ENCODE measurements at regions not wholly inside any gene's neighbourhood (a gene's known extent, or its start where the extent isn't known, plus 50 kb on each side); places are given as distances from the start of the nearest gene placed in this dataset.

DNA sequence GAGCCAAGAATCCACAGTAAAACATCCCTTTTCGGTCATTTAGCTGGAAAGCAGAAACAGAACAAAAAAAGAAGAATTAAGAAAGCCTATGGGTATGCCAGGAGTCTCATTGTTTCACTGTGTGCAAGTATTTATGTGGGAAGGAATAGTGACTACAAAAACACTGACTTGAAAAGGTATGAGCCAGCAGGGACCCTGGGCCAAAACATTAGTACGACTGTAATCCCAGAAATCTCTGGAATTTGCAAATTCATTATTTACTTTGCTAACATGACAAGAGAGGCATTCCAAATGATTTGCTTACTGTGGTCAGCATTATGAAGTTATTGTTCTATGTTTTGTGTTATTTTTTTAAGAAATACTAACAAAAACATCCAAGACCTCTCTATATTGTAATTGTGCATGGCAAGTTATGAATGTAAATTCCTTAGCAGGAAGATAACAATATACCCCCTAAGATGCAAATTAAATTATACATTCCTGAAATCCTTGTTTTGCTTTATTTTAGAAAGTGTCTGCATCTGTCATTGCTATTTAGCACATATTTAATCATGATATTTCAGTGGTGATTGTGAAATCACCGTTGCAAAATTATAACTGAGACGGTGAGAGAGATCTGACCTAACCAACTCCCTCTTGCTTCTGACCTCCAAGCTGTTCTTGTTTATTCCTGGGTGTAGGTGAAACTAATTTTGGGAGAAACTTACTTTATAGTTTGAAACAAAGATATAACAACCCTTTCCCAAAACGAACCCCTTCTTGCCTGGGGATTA lies 299.2 kb downstream of the ZPLD1 start:
- Histone ChIP-seq H3K4me3 (no peak overlapping the region), H3K27me3 (ENCODE audit: control insufficient read depth in 3 of 3, insufficient read depth in 3 of 3, low read length in 2 of 3) (no peaks in the 10 kb centered on the region), H3K27ac (ENCODE audit: low read depth in 1 of 2, low read length in 1 of 2) (no peak overlapping the region), H3K4me1 (ENCODE audit: control insufficient read depth in 5 of 5, insufficient read depth in 5 of 5, low read length in 5 of 5) (peaks cover 0 to 32% (median under 1%) of the 10 kb centered on the region in 5 donors), H3K9ac (ENCODE audit: insufficient read depth in 1 of 2, low read length in 2 of 2) (no peak overlapping the region), H3K9me3 (ENCODE audit: control insufficient read depth in 4 of 4, insufficient read depth in 3 of 4, low read length in 3 of 4) (no peaks in the 10 kb centered on the region), H3K36me3 (ENCODE audit: control insufficient read depth in 4 of 4, insufficient read depth in 4 of 4, low read length in 4 of 4) (no peaks in the 10 kb centered on the region)
- WGBS, 2 donors: 51 to 61% methylated on average over 5 of the region's 5 CpGs
- ATAC-seq (ENCODE audit: insufficient read depth, low FRiP score) (no peak), DNase-seq (peak in 2 of 3 donors; percentile 38 to 47)
- TF ChIP-seq, protein P1, sequence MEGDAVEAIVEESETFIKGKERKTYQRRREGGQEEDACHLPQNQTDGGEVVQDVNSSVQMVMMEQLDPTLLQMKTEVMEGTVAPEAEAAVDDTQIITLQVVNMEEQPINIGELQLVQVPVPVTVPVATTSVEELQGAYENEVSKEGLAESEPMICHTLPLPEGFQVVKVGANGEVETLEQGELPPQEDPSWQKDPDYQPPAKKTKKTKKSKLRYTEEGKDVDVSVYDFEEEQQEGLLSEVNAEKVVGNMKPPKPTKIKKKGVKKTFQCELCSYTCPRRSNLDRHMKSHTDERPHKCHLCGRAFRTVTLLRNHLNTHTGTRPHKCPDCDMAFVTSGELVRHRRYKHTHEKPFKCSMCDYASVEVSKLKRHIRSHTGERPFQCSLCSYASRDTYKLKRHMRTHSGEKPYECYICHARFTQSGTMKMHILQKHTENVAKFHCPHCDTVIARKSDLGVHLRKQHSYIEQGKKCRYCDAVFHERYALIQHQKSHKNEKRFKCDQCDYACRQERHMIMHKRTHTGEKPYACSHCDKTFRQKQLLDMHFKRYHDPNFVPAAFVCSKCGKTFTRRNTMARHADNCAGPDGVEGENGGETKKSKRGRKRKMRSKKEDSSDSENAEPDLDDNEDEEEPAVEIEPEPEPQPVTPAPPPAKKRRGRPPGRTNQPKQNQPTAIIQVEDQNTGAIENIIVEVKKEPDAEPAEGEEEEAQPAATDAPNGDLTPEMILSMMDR (IDR thresholded peaks at IDR 0.05; ENCODE audit: control extremely low read depth, extremely low read depth): no peak

DNA sequence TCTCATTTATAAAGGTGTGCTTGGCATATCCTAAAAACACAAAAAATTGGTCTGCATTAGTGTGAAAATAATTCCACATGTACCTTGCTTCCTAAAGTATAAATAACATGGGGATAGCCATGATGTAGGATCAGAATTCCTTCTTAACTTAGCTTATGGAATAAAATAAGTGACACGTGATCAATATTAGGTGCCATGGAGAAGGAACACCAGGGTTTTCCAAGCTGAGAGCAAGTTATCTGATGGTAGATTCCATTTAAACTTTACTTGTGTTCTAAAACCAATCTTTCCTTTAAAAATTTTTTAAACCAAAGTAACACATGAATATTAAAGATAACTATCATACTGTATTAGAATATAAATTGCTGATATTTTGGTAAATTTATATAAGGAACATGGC lies 300.5 kb downstream of the ZPLD1 start:
- Histone ChIP-seq H3K4me3 (no peak overlapping the region), H3K36me3 (ENCODE audit: control insufficient read depth in 4 of 4, insufficient read depth in 4 of 4, low read length in 4 of 4) (no peaks in the 10 kb centered on the region), H3K9me3 (ENCODE audit: control insufficient read depth in 4 of 4, insufficient read depth in 3 of 4, low read length in 3 of 4) (peaks cover 0 to 2% (median 0%) of the 10 kb centered on the region in 4 donors), H3K27ac (ENCODE audit: low read depth in 1 of 2, low read length in 1 of 2) (no peak overlapping the region), H3K27me3 (ENCODE audit: control insufficient read depth in 3 of 3, insufficient read depth in 3 of 3, low read length in 2 of 3) (no peaks in the 10 kb centered on the region), H3K4me1 (ENCODE audit: control insufficient read depth in 5 of 5, insufficient read depth in 5 of 5, low read length in 5 of 5) (peaks cover 0 to 32% (median 0%) of the 10 kb centered on the region in 5 donors), H3K9ac (ENCODE audit: insufficient read depth in 1 of 2, low read length in 2 of 2) (no peak overlapping the region)
- 83 to 86% methylated on average over 1 of the region's 1 CpG for WGBS, 2 donors
- peak in 2 of 3 donors; percentile 56 to 66 for DNase-seq
- ATAC-seq (ENCODE audit: insufficient read depth, low FRiP score): no peak
- TF ChIP-seq, protein P1 (IDR thresholded peaks at IDR 0.05; ENCODE audit: control extremely low read depth, extremely low read depth): no peak

DNA sequence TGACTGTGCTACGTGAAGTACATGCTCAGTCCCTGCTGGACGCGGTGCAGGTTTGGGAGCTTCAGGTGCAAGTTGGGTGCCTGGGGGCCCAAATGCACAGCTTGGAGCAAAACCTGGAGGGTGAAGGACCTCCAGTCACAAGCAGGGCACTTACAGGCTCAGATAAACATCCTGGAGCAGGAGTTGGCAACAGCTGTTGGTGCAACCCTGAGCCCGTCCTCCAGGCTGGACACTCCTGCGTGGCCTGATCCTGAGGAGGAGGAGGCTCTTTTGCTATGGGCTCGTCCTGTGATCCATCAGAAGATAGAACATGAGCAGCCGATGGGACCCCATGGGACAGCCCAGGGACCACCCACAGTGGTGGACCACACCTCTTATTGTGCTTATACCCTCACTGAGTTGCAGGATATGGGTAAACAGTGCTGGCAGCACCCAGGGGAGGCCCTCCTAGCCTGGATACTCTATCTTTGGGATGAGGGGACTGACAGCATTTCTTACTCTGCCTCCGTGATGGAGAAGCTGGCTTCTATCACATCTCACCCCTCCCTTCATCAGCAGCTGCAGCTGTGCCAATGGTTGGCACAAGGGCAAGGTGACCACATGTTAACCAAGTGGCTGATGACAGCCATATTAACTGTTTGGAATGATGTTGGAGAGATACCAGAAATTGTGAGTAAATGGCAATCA lies 301.6 kb downstream of the ZPLD1 start:
- Histone ChIP-seq H3K9me3 (ENCODE audit: control insufficient read depth in 4 of 4, insufficient read depth in 3 of 4, low read length in 3 of 4) (peaks cover 0 to 4% (median 0%) of the 10 kb centered on the region in 4 donors), H3K4me3 (no peak overlapping the region), H3K36me3 (ENCODE audit: control insufficient read depth in 4 of 4, insufficient read depth in 4 of 4, low read length in 4 of 4) (no peaks in the 10 kb centered on the region), H3K27me3 (ENCODE audit: control insufficient read depth in 3 of 3, insufficient read depth in 3 of 3, low read length in 2 of 3) (no peaks in the 10 kb centered on the region), H3K27ac (ENCODE audit: low read depth in 1 of 2, low read length in 1 of 2) (peak overlapping the region in 1 of 2 donors; percentile 9), H3K4me1 (ENCODE audit: control insufficient read depth in 5 of 5, insufficient read depth in 5 of 5, low read length in 5 of 5) (peaks cover 0 to 32% (median 0%) of the 10 kb centered on the region in 5 donors), H3K9ac (ENCODE audit: insufficient read depth in 1 of 2, low read length in 2 of 2) (no peak overlapping the region)
- TF ChIP-seq, protein P1 (IDR thresholded peaks at IDR 0.05; ENCODE audit: control extremely low read depth, extremely low read depth): no peak
- ATAC-seq (ENCODE audit: insufficient read depth, low FRiP score) (no peak), DNase-seq (peak in 2 of 3 donors; percentile 28 to 62)
- 86 to 90% methylated on average over 8 of the region's 8 CpGs for WGBS, 2 donors

Measured in lung (tissue), 11 donors.